AG09309 (cell line): ENCODE measurements at regions not wholly inside any gene's neighbourhood (a gene's known extent, or its start where the extent isn't known, plus 50 kb on each side); places are given as distances from the start of the nearest gene placed in this dataset.

Source experiments
- DNase-seq: peaks from one replicate; pipeline ENCODE4 v3.0.0-alpha.2; 2010; ENCODE audit warnings: low read depth
- H3K4me3 ChIP-seq: 2 replicates; pipeline ENCODE4 v1.5.1; 2011; ENCODE audit warnings: mild to moderate bottlenecking, low read depth, low read length, moderate library complexity; ENCODE audit not compliant: control insufficient read depth
- CTCF ChIP-seq: IDR thresholded peaks from 2 replicates; pipeline ENCODE4 v1.5.1; 2011; ENCODE audit warnings: mild to moderate bottlenecking, low read depth, low read length, inconsistent platforms; ENCODE audit not compliant: insufficient read depth, control insufficient read depth; ENCODE audit errors: missing control alignments

GRCh38 chr10:85235258-85235657, 906.9 kb downstream of the CCSER2 start:
- DNase-seq: no peak
- no peak overlapping the region for H3K4me3 ChIP-seq
- no peak for TF ChIP-seq CTCF

- H3K4me3 ChIP-seq: no peak overlapping the region
- no peak for DNase-seq
- no peak for TF ChIP-seq CTCF
Measured at GRCh38 chr10:85238676-85239075, 910.3 kb downstream of the CCSER2 start.

DNA sequence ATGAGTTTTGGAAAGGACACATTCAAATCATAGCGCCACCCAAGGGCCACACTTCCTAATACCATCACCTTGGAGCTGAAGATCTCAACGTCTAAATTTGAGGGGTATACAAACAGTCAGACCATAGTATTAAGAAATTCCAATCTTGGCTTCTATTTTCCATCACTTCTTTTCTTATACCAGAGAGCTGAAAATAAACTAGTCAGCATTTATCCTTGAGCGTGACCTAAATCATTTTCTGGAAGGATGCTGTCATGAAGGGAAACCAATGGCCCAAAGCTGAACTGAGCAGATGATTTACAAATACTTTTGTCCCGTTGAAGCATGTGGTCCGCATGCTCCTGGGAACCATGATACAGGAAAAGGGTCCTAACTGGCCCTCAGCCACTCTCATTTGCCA, 921.9 kb downstream of the CCSER2 start:
- no peak overlapping the region for H3K4me3 ChIP-seq
- DNase-seq: no peak
- no peak for TF ChIP-seq CTCF

- TF ChIP-seq CTCF: no peak
- no peak for DNase-seq
- H3K4me3 ChIP-seq: no peak overlapping the region
Measured at GRCh38 chr10:85256481-85256880, 928.1 kb downstream of the CCSER2 start.

DNA sequence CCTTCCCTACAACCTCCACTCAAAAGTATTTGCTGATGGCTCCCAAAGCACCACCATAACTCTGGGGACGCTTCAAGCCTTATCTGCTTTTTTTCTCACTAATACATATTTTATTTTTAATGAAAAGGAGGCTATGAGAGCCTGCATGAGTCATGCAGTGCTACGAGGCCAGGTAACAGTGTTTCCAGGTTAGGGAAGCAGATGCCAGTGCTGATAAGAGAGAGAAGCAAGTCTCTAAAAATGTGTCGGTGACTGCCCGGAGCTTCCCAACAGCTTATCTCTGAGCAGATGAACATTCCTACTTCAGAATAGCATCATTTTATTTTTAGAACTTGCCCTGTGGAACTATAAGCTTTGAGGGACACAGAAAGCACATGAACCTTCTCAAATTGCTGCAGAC, 931.5 kb downstream of the CCSER2 start:
- H3K4me3 ChIP-seq: no peak overlapping the region
- no peak for TF ChIP-seq CTCF
- DNase-seq: no peak

- no peak for DNase-seq
- H3K4me3 ChIP-seq: no peak overlapping the region
- no peak for TF ChIP-seq CTCF
Measured at GRCh38 chr10:85262992-85263391, 934.6 kb downstream of the CCSER2 start.

DNA sequence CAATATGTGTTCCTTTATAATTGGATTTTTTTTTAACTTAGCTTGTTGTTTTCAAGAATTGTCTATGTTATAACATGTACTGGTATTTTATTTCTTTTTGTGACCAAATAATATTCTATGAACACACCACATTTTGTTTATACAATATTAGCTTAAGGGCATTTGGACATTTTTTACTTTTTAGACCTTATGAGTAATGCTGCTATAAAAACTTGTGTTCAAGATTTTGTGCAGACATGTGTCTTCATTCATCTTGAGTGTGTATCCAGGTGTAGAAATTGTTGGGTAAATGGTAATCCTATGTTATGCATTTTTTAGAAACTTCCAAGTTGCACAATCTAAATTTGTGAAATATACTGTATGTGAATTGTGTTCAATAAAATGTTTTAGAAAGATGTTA, 936.7 kb downstream of the CCSER2 start:
- H3K4me3 ChIP-seq: no peak overlapping the region
- DNase-seq: no peak
- TF ChIP-seq CTCF: no peak
